BE2C (cell line): ENCODE measurements at regions not wholly inside any gene's neighbourhood (a gene's known extent, or its start where the extent isn't known, plus 50 kb on each side); places are given as distances from the start of the nearest gene placed in this dataset.
A peak's percentile ranks its signal among the peaks of the same experiment; 100 is the strongest.

ENCODE experiments used
- DNase-seq: peaks from one replicate; pipeline ENCODE4 v3.0.0-alpha.2; 2020
- H3K27me3 ChIP-seq: fragments of 250-450 bp; sonication (Bioruptor Pico); 2 replicates; pipeline ENCODE4 v1.5.1; 2020; ENCODE audit warnings: mild to moderate bottlenecking
- H3K36me3 ChIP-seq: fragments of 250-450 bp; sonication (Bioruptor Pico); 2 replicates; pipeline ENCODE4 v1.5.1; 2020; ENCODE audit warnings: mild to moderate bottlenecking
- H3K4me1 ChIP-seq: fragments of 250-450 bp; sonication (Bioruptor Pico); 2 replicates; pipeline ENCODE4 v1.5.1; 2020
- H3K4me3 ChIP-seq: 2 replicates; pipeline ENCODE4 v1.5.1; 2011; ENCODE audit warnings: low read depth, low read length
- H3K9me3 ChIP-seq: fragments of 250-450 bp; sonication (Bioruptor Pico); 2 replicates; pipeline ENCODE4 v1.5.1; 2020
- TF ChIP-seq, protein P1 (sequence below): IDR thresholded peaks from 2 replicates; pipeline ENCODE4 v1.5.1; 2012; ENCODE audit warnings: mild to moderate bottlenecking, low read depth, low read length

DNA sequence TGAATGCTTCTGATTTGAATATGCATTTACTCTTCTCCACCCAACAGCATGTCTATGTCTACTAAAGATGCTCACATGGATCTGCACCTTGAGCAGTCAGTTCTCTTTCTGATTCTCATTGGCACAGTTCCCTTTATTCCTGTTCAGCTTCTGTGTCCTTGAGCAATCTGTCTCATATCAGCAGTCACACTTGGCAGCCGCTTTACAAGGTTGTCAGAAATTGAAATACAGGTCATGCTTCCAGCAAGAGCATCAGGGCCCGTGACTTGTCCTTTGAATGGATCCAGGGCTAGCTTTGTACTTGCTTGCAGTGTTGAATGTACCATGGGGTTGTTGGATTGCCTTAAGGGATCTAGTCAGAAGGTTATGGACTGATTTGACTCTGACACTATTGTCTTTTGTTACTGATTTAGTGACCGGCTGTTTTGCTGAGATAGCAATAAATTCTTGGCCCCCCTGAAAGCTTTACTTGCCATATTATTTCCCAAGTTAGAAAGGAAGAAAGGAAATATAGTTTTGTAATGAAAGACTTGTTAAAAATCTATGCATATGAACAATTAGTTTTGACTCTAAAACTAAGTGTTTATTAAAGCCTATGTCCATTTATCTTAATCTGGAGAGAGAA, 273.4 kb upstream of the ISL1 start:
- H3K9me3 ChIP-seq = no peaks in the 10 kb centered on the region
- no peaks in the 10 kb centered on the region for H3K36me3 ChIP-seq
- TF ChIP-seq, protein P1, sequence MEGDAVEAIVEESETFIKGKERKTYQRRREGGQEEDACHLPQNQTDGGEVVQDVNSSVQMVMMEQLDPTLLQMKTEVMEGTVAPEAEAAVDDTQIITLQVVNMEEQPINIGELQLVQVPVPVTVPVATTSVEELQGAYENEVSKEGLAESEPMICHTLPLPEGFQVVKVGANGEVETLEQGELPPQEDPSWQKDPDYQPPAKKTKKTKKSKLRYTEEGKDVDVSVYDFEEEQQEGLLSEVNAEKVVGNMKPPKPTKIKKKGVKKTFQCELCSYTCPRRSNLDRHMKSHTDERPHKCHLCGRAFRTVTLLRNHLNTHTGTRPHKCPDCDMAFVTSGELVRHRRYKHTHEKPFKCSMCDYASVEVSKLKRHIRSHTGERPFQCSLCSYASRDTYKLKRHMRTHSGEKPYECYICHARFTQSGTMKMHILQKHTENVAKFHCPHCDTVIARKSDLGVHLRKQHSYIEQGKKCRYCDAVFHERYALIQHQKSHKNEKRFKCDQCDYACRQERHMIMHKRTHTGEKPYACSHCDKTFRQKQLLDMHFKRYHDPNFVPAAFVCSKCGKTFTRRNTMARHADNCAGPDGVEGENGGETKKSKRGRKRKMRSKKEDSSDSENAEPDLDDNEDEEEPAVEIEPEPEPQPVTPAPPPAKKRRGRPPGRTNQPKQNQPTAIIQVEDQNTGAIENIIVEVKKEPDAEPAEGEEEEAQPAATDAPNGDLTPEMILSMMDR = no peak
- no peaks in the 10 kb centered on the region for H3K27me3 ChIP-seq
- no peak for DNase-seq
- no peak overlapping the region for H3K4me3 ChIP-seq
- no peaks in the 10 kb centered on the region for H3K4me1 ChIP-seq

DNA sequence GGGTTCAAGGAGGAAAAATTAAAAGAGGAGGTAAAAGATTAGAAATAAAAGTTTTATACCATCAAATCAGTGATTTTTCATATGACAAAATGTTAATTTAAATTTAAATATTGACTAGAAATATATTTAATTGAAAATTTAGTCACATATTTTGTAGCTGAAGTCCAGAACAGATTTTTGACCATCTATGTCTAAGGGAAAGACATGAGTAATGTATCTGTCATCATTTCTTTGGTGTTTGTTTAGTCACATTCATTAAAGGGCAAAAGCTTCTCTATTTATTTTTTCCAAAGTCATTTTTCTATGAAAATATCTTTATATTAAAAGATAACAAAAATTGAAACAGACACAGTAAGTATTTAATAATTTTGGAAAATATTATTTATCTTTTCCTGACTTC, 252.0 kb upstream of the ISL1 start:
- H3K9me3 ChIP-seq = no peaks in the 10 kb centered on the region
- H3K4me3 ChIP-seq = no peak overlapping the region
- TF ChIP-seq, protein P1 = no peak
- no peaks in the 10 kb centered on the region for H3K4me1 ChIP-seq
- no peak for DNase-seq
- no peaks in the 10 kb centered on the region for H3K36me3 ChIP-seq
- H3K27me3 ChIP-seq = no peaks in the 10 kb centered on the region

DNA sequence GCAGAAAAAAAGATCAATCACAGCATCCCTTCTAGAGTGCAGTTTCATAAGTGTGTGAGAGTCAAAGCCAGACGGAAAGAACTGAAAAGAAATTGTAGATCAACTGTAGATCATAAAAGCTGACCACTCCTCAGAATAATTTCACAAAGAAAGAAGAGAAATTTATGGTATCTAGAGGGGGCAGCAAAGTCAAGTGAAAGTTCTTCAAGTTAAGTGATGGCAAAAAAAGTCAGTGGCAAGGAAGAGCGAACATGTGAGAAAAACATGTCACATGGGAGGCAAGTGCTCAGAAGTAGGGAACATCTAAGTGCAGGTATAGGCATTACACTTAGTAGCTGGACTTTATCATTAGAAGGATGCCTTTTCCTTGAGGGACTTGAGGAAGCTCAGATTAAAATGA, 245.1 kb upstream of the ISL1 start:
- H3K9me3 ChIP-seq = no peaks in the 10 kb centered on the region
- no peak overlapping the region for H3K4me3 ChIP-seq
- no peaks in the 10 kb centered on the region for H3K36me3 ChIP-seq
- no peaks in the 10 kb centered on the region for H3K27me3 ChIP-seq
- no peak for DNase-seq
- H3K4me1 ChIP-seq = no peaks in the 10 kb centered on the region
- TF ChIP-seq, protein P1 = peak; percentile 21; the same call in 1 of the 2 replicates

DNA sequence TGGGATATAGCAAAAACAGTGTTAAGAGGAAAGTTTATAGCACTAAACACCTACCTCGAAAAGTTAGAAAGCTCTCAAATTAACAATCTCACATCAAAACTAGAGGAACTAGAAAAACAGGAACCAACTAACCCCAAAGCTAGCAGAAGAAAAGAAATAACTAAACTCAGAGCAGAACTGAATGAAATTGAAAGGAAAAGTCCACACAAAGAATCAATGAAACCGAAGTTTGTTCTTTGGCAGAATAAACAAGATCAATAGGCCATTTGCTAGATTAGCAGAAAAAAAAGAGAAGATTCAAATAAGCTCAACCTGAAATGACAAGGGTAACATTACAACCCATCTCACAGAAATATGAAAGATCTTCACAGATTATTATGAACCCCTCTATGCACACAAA, 234.8 kb upstream of the ISL1 start:
- H3K4me3 ChIP-seq = no peak overlapping the region
- H3K9me3 ChIP-seq = no peaks in the 10 kb centered on the region
- H3K4me1 ChIP-seq = no peaks in the 10 kb centered on the region
- TF ChIP-seq, protein P1 = no peak
- DNase-seq = no peak
- H3K36me3 ChIP-seq = no peaks in the 10 kb centered on the region
- no peaks in the 10 kb centered on the region for H3K27me3 ChIP-seq

DNA sequence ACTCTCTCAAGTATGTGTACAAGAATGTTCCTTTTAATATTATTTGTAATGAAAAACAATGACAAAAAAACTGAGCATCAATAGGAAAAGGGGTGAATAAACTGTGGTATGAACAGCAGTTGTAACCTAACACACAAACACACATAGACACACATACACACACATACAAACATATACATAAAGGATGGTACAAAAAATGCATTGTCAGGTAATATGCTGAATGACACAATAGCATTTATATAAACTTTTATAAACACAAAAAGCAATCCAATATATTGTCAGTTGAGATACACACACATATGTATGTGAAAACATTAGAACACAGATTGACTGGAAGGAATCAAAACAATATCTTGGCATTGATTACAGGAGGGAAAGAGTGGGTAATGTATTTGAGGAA, 227.0 kb upstream of the ISL1 start:
- no peak for DNase-seq
- no peaks in the 10 kb centered on the region for H3K9me3 ChIP-seq
- H3K27me3 ChIP-seq = no peaks in the 10 kb centered on the region
- H3K4me1 ChIP-seq = no peaks in the 10 kb centered on the region
- no peaks in the 10 kb centered on the region for H3K36me3 ChIP-seq
- no peak overlapping the region for H3K4me3 ChIP-seq
- TF ChIP-seq, protein P1 = no peak

DNA sequence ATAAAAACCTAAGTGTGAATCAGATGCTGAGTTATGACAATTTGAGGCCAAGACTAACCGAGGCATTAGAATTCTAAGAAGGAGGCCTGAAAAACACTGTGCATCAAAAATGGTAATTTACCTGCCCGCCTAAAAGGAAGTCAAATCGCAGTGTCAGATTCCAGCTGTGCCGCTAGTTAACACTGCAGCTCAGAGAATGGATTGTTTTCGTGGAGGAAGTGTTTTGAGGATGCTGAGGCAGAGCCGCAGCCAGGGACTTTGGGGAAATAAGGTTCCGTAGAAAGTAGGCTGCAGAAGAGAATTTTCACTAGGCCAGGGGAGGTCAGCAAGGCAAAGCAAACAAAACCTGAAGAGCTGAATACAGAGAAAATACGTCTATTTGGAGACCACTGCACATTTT, 226.4 kb upstream of the ISL1 start:
- no peak overlapping the region for H3K4me3 ChIP-seq
- DNase-seq = no peak
- H3K27me3 ChIP-seq = no peaks in the 10 kb centered on the region

More for the DNA sequence above, 226.4 kb upstream of the ISL1 start:
- H3K4me1 ChIP-seq = no peaks in the 10 kb centered on the region
- TF ChIP-seq, protein P1 = no peak
- H3K9me3 ChIP-seq = no peaks in the 10 kb centered on the region
- H3K36me3 ChIP-seq = no peaks in the 10 kb centered on the region
